Activated gamma-delta T cell treated with Interleukin-2 at 50 U/mL for 16 hours (primary cell): ENCODE measurements at regions not wholly inside any gene's neighbourhood (a gene's known extent, or its start where the extent isn't known, plus 50 kb on each side); places are given as distances from the start of the nearest gene placed in this dataset.
"Not testable (repeated sequence)": the region's sequence is repeated elsewhere in the genome, so short reads cannot be mapped to it uniquely, and the experiment has no call there.

ENCODE experiments used
- DNase-seq: peaks from one replicate; pipeline ENCODE4 v3.0.0-alpha.2; 2020

DNA sequence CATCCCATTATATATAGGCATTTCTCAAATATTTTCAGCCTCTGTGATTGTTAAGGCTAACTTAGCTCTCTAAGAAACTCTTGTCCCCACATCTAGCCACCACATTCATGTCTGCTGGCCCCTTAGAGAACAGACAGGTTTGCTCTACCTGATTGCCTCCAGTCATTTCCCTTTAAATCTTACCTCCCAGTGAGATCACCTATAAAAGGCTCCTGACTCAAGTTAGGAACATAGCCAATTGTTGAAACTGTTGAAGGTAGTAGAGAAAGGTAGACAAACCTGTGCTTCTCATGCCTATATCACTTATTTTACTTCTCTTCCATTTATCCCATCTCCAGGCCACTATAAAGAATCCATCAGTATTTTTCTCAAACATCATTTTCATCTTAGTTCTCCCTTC is 771.4 kb downstream of the DIAPH3 start:
- no peak for DNase-seq

DNA sequence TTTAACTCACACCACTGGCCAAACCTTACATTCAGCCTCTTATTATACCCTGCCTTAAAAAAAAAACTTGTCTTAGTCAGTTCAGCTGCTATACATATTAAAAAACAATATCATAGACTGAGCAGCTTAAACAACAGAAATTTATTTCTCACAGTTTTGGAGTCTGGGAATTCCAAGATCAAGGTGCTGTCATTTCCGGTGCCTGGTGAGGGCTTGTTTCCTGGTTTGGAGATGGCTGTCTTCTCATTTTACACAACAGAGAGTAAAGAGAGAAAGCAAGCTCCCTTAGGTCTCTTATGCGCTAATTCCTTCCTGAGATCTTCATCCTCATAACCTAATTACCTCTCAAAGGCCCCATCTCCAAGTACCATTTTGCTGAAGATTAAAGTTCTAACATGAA is 769.2 kb downstream of the DIAPH3 start:
- no peak for DNase-seq

DNA sequence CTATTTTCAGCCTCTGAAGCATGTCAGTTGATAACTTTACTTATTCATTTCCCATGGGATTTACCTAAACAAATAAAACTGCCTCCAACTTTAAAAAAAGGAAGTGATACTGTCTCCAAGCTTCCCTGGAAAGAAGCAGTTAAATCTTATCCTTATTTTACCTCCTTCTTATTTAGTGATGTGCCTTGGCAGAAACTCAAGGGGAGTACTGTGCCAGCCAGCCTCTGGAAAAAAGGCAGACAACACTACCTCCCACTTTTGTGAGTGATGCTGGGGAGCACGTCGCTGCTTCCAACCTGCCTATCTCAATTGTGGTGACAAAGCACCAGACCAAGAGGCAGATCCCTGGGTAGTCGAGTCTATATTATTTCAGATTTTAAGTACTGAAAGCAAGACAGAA is 765.6 kb downstream of the DIAPH3 start:
- no peak for DNase-seq

DNA sequence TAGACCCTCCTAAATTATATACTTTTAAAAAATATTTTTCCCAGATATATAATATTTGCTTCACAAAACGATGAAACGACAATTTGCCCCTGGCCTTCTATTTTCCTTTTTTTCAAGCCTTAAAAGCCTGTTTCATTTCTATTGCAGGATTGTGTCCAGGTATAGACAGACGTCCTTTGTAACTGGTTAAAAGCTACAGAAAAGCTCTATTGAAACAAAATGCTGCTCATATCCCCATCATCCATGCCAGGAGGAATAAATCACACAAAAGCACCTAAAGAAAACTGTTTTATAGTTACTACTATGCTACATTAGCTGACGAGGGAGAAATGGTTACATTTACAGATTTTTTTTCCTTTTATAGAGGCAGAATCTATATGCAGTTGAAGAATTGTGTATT is 765.1 kb downstream of the DIAPH3 start:
- DNase-seq = no peak

DNA sequence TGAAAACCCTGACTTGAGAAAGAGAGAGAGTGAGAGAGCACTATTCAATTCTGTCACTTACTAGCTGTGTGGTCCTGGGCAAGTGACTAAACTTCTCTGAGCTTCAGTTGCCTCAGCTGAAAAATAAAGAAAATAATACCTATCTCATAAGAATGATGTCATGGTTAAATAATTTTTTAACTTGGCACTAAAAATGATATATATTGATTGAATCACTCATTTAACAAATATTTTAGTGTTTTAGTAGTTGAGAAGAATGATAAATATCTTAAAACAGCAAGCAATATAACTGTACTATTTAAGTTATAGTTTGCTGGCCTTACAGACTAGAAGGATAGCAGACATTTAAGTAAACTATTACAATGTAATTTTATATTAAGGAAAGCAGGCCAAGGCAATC is 764.2 kb downstream of the DIAPH3 start:
- DNase-seq = no peak

DNA sequence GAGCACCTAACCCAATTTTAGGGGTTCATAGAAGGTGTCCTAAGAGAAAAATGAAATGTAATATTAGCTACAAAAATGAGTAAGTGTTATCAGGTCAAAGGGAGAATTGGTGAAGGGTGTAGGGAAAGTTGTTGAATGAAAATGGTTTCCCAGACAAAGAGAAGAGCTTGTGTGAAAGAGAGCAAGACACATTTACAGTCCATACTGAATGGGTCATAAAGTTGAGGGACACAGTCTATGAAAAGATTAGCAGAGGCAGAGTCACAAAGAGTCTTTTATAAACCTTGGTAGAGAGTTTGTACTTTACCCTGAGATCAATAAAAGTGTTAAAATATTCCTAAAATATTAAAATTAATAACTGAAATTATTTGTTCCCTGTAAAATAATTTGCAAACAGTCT is 759.4 kb downstream of the DIAPH3 start:
- no peak for DNase-seq

DNA sequence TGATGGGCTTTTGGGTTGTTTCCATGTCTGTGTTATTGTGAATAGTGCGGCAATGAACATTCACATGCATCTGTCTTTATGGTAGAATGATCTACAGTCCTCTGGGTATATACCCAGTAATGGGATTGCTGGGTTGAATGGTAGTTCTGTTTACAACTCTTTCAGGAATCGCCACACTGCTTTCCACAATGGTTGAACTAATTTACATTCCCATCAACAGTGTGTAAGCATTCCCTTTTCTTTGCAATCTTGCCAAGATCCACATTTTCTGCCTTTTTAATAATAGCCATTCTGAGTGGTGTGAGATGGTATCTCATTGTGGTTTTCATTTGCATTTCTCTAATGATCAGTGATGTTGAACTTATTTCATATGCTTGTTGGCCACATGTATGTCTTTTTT is 756.5 kb downstream of the DIAPH3 start:
- not testable (repeated sequence) for DNase-seq

DNA sequence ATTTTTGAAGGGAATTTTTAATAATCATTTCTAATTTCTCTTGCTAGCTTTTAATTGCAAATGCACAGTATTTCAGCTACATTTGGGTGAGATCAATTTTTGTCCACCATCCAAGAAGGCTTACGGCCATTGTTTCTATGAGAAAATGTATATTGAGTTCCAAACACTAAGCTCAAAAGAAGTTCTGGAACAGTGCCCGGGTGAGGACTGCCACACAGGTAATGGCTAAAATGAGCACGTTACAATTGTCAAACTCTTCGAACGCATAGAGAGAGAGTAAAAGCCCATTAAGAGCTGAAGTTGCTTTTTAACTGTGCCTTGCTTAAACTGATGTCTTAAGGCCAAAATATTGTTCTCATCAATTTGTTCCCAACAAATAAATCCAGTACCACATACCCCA is 755.0 kb downstream of the DIAPH3 start:
- no peak for DNase-seq

DNA sequence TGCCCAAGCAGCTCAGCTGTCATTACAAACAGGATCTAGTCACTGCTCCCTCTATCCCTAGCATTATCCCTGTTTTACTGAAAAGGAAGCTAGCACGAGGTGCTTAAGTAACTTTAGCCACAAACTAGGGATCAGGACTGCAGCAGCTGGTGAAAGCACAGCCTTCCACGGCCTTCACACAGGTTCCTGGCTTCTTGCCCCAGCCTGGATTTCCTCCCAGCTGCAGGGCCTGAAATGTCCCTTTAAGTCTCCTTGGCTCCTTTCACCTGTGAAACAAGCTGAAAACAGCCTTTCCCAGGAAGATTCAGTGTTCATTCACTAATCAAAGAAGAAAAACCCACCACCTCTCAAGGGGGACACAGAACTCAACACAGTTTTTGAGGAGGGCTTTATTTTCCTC is 754.5 kb downstream of the DIAPH3 start:
- no peak for DNase-seq

DNA sequence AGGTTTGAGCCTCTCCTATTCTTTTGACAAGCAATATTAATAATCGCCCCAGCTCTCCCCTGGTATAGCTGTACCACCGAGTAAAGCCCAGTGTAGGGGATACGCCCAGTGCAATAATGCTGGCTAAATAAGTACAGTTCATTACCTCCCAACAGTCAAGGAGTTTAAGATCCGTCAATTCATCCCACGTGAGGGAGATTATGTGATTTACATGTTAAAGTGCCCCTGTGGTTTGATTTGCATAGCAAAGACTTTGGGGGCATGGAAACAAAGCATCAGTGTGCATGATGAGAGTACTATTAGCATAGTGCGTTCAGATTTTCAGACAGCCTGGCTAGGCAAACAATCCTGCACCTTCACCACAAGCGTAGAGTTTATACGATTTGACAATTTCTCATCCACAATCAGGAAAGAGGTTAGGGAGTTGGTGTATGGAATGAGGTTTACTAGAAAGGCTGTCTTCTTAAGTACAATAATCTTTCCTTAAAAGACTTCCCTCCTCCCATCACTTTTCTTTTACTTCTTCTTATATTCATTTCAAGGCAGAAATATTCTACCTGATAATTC is 754.0 kb downstream of the DIAPH3 start:
- no peak for DNase-seq

DNA sequence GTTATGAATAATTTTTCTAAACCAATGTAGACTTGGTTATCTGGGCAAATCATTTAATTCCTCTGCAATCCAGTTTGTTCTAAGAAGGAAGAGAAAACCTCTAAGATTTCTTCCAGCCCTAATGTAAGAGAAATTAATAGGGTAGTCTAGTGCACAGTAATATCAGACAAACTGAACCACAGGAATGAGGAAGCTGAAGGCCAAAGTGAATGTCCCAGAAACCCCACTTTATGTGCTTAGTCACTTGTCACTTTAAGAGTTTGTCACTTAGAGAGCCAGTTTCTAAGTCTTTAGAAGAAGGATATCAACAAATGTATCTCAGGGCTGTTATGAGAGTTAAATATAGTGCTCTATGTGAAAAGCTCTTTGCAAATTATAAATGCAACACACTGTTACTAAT is 750.6 kb downstream of the DIAPH3 start:
- no peak for DNase-seq

DNA sequence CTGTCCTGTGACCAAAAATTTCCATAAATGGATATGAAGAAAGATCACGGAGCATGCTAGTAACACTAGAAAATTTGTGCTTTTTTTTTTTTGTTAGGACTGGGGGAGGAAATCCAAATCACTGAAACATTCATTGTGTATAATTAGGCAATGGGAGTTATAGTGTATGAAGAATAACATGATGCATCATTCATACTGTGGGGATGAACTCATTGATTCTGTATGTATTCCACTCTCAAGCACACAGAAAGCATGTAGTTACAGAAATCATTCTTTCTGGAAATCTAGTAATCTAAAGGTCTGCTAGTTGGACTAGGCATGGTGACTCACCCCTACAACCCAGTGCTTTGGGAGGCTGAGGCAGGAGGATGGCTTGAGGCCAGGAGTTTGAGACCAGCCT is 749.7 kb downstream of the DIAPH3 start:
- DNase-seq = no peak

DNA sequence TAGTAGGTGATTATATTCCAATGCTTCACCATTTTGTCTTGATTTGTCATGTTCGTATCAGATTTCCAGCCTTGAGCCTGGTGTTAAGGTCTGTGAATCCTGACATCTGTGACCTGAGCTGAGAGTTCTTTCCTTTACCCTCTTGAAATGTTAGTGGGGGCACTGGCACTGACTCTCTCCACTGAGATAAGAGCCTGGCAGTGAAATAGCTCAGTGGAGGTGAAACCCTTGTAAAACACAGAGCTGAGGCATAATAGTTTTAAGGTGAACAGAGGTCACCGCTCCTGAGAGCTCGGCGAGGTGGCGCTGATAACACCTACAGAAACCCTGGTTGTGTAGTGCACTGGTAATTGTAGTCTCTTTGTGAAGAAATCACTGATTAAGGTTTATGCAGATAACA is 748.2 kb downstream of the DIAPH3 start:
- no peak for DNase-seq

DNA sequence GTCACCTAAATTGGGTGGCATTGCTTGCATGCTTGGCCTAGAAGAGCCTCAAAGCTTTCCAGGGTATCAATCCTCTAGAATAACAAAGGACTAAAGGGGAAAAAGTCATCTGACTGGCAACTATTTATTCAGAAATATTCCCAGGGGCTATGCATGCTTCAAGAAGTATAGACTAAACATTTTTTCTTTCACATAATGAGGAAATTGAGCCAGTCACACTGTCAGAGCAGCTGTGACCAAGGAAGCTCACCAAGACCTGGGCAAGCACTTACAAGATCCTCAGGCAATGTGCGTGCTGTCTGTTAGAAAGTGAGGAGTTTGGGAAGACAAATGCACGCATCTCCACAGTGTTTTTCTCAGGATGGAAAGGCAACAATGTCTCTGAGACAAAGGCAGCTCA is 747.2 kb downstream of the DIAPH3 start:
- DNase-seq = no peak

DNA sequence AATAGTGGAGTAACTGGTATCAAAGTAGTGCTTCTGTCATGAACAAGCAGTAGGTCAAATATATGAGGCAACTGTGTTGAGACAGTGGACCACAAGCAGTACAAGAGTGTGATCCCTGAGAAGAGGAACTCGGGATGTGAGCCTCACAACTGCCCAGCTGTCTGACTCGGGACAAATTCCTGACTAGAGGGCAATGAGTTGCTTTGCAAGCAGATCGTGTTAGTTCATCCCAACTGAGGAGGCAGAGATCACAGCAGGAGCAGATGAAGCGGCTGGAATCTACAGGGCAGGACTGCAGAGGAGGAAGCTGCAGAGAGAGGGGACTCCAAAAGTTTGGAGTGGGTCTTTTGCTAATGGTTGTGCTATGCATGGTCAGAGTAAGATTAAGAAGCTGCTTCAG is 741.1 kb downstream of the DIAPH3 start:
- no peak for DNase-seq

DNA sequence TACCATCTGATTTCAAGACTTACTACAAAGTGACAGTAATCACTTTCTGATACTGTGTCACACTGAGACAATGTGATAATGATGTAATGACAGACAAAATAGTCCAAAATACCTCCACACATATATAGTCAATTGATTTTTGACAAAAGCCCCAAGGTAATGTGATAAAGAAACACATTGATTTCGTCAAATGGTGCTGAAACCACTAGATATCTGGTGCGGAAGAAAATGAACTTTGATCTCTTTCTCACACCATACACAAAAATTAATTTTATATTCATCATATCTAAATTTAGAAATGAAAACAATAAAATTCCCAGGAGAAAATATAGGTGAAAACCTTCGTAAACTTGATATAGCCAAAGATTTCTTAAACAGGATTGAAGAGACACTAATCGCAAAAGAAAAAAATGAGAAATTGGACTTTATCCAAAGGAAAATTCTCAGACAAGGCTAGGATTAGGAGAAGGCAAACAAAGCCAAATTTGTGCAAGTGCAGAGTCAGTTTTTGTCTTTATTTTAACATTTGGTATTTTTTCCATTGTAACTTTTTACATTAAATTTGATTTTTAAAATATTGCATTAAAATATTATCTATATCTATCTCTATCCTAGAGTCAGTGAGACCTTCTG is 739.9 kb downstream of the DIAPH3 start:
- DNase-seq = no peak

DNA sequence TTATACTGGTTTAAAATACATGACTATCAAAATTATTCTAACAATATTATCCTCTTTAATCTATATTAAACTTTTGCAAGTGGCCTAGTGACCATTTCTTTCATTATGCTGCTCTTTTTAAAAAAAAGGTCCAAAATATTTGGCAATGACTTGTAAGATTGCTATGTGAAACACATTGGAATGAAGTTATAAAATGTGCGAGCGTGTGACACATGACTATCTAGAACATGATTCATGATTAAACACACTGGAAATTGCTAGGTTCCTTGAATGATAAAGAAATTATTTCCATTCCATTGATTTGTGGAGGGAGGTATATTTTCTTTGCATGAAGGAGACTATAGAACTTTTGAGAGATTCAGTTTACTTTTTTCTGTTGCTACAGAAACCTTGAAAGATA is 739.1 kb downstream of the DIAPH3 start:
- DNase-seq = no peak

DNA sequence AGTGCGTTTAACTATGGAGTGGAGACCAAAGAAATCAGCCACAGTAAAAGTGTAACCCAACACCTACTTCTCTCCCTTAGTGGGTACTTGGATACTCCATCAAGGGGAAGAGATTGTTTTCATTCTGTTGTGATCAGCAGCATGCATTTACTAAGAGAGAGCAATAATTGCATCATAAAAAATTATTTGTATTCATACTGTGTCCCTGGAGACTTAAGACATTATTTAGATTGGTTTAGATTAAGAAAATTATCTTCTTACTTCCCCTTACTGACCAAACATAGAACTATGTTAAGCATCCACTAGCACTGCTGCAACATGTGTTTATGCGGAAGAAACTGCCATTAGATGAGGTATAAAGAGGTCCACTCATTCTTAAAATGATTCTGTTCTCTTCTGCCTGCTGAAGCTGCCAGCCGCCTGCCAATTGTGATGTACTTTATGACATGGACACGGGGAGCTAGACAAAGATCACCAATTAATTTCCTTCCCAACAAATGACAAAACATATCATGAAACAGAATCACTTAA is 738.5 kb downstream of the DIAPH3 start:
- DNase-seq = no peak

DNA sequence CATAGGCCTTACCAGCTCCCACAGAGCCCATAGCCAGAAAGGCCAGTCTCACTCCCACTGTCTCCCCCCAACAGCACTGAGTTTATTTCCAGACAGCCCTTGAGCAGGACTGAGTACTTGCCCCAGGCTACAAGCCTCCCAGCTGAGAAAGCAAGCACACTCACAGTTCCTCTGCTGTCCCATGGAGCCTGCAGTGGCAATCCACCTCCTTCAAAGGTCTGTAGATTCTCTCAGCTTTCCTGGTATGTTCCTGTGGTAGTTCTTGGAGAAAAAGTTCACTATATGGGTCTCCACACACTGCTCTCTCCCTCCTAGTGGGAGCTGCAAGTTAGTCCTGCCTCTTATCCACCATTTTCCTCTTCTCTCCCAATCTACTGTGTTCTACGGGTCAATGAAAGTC is 728.7 kb downstream of the DIAPH3 start:
- DNase-seq = no peak

DNA sequence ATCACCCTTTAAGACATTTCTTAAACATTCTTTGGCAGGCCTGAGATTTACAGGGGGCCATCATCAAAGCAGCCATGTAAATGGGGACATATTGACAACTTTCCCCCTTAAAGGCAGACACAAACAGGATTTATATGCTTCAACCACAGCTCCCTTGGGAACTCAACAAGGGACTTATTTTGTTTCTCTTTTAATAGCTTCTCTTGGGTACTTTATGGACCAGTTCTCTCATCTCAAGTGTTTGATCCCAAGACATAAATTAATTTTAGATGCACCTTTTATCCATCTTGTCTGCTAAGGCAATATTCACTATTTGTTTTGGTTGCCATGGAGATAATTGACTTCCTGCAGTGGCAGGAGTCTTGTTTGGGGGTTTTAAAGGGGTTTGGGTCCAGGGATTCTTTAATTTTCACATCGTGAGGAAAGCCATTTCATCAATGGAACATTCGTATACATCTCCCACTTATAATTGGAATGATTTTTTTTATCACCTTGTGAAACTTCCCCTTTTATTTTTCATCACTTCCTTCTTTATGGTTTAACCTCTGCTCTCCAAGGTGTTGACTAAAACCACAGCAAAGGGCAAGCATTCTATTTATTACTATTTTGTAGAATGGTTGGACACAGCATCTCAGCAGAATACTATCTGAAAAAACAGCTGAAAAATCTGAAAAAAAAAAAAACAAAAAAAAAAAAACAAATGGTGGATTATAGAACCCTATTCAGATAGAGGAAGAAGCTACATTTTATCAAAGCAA is 726.0 kb downstream of the DIAPH3 start:
- no peak for DNase-seq

DNA sequence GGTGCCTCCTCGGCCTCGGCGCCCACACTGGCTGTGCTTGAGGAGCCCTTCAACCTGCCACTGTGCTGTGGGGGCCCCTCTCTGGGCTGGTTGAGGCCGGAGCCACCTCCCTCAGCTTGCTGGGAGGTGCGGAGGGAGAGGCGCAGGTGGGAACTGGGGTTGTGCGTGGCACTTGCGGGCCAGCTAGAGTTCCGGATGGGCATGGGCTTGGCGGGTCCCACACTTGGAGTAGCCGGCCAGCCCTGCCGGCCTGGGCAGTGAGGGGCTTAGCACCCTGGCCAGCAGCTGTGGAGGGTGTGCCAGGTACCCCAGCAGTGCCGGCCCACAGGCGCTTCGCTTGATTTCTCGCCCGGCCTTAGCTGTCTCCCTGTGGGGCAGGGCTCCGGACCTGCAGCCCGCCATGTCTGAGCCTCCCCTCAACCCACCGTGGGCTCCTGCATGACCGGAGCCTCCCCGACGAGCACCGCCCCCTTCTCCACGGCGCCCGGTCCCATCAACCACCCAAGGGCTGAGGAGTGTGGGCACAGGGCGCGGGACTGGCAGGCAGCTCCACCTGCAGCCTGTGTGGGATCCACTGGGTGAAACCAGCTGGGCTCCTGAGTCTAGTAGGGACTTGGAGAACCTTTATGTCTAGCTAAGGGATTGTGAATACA is 723.8 kb downstream of the DIAPH3 start:
- no peak for DNase-seq

DNA sequence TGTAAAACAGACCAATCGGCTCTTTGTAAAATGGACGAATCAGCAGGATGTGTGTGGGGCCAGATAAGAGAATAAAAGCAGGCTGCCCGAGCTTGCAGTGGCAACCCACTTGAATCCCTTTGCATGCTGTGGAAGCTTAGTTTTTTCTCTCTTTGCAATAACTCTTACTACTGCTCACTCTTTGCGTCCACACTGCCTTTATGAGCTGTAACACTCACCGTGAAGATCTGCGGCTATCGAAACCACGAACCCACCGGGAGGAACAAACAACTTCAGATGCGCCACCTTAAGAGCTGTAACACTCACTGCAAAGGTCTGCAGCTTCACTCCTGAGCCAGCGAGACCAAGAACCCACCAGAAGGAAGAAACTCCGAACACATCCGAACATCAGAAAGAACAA is 722.7 kb downstream of the DIAPH3 start:
- peak; percentile 9 for DNase-seq

DNA sequence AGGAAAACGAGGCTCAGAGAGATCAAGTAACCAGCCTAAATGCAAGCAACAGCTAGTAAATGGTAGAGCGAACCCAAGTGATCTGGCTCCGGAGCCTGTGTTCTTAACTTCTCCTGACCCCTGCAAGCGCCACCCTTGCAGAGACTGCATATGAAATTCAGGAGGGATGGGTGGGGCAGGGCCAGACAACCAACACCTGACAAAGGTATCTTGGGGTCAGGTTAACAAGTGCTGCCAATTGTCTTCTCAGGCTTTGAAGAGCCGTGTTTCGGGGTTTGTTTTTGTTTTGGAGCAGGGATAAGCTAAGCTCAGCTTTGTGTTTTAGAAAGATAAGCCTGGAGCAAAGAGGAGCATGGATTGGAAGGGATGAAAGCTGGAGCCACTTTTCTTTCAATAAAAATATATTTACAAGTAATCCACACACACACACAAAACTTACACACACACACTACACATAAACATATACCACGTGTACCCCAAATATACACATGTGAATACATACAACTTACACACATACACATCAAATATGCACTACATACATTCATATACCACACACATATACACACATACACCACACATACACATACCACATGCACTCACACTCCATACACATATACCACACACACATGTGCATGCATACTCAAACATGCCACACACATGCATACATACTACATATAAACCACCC is 722.0 kb downstream of the DIAPH3 start:
- no peak for DNase-seq
